ENCODE measurements at regions not wholly inside any gene's neighbourhood (a gene's known extent, or its start where the extent isn't known, plus 50 kb on each side); places are given as distances from the start of the nearest gene placed in this dataset.

GRCh38 chr5:125302577-125302976, 556.1 kb upstream of the ZNF608 start:
- CTCF ChIA-PET, result interaction anchor here (1.1 kb wide), 1 partner anchor 11 kb away, joined by 4 read pairs; no protein-coding TSS in a partner anchor
- intact Hi-C loops (cut with micrococcal nuclease), result no loop called here

GRCh38 chr5:125306741-125307140, 560.3 kb upstream of the ZNF608 start:
- H3K4me1 Mint-ChIP-seq, result no peaks in the 10 kb centered on the region
- no peak for DNase-seq
- ChIA-PET CTCF (no interaction called here), POLR2A (no interaction called here)
- peaks cover 5% of the 10 kb centered on the region for H3K9me3 Mint-ChIP-seq
- H3K27me3 Mint-ChIP-seq, result no peaks in the 10 kb centered on the region
- no peak overlapping the region for H3K4me3 Mint-ChIP-seq
- ATAC-seq (ENCODE audit: low read depth), result no peak
- intact Hi-C loops (cut with micrococcal nuclease), result no loop called here
- no peak for TF ChIP-seq CTCF (IDR thresholded peaks at IDR 0.05)
- H3K27ac Mint-ChIP-seq, result no peak overlapping the region
- H3K36me3 Mint-ChIP-seq (ENCODE audit: low read depth), result no peaks in the 10 kb centered on the region

More at GRCh38 chr5:125302577-125302976, 556.1 kb upstream of the ZNF608 start:
- ATAC-seq (ENCODE audit: low read depth) (no peak), DNase-seq (no peak)
- H3K27me3 Mint-ChIP-seq, result no peaks in the 10 kb centered on the region
- no peak for TF ChIP-seq CTCF (IDR thresholded peaks at IDR 0.05)
- POLR2A ChIA-PET, result no interaction called here
- no peaks in the 10 kb centered on the region for H3K4me1 Mint-ChIP-seq
- no peak overlapping the region for H3K27ac Mint-ChIP-seq
- H3K9me3 Mint-ChIP-seq, result peaks cover 3% of the 10 kb centered on the region
- no peak overlapping the region for H3K4me3 Mint-ChIP-seq
- no peaks in the 10 kb centered on the region for H3K36me3 Mint-ChIP-seq (ENCODE audit: low read depth)

GRCh38 chr5:125310749-125311148, 564.3 kb upstream of the ZNF608 start:
- ATAC-seq (ENCODE audit: low read depth), result no peak
- intact Hi-C loops (cut with micrococcal nuclease), result no loop called here
- H3K27ac Mint-ChIP-seq, result no peak overlapping the region
- peaks cover 12% of the 10 kb centered on the region for H3K9me3 Mint-ChIP-seq
- TF ChIP-seq CTCF (IDR thresholded peaks at IDR 0.05), result no peak
- H3K4me1 Mint-ChIP-seq, result no peaks in the 10 kb centered on the region
- POLR2A ChIA-PET, result no interaction called here
- H3K4me3 Mint-ChIP-seq, result no peak overlapping the region
- no peak for DNase-seq
- no peaks in the 10 kb centered on the region for H3K36me3 Mint-ChIP-seq (ENCODE audit: low read depth)
- CTCF ChIA-PET, result no interaction called here
- H3K27me3 Mint-ChIP-seq, result no peaks in the 10 kb centered on the region

GRCh38 chr5:125311743-125312142, 565.3 kb upstream of the ZNF608 start:
- no peak for ATAC-seq (ENCODE audit: low read depth)
- Mint-ChIP-seq H3K27ac (no peak overlapping the region), H3K4me1 (no peaks in the 10 kb centered on the region), H3K4me3 (no peak overlapping the region), H3K9me3 (peaks cover 10% of the 10 kb centered on the region), H3K36me3 (ENCODE audit: low read depth) (no peaks in the 10 kb centered on the region), H3K27me3 (no peaks in the 10 kb centered on the region)
- DNase-seq, result no peak
- ChIA-PET CTCF (no interaction called here), POLR2A (no interaction called here)
- no peak for TF ChIP-seq CTCF (IDR thresholded peaks at IDR 0.05)
- intact Hi-C loops (cut with micrococcal nuclease), result no loop called here

- Mint-ChIP-seq H3K4me3 (no peak overlapping the region), H3K27ac (no peak overlapping the region), H3K27me3 (no peaks in the 10 kb centered on the region), H3K4me1 (no peaks in the 10 kb centered on the region), H3K9me3 (peaks cover 7% of the 10 kb centered on the region), H3K36me3 (ENCODE audit: low read depth) (no peaks in the 10 kb centered on the region)
- ChIA-PET POLR2A (no interaction called here), CTCF (no interaction called here)
- no peak for TF ChIP-seq CTCF (IDR thresholded peaks at IDR 0.05)
- ATAC-seq (ENCODE audit: low read depth) (no peak), DNase-seq (no peak)
- intact Hi-C loops (cut with micrococcal nuclease), result no loop called here
Measured at GRCh38 chr5:125313555-125313954, 567.1 kb upstream of the ZNF608 start.
